ENCODE measurements at regions not wholly inside any gene's neighbourhood (a gene's known extent, or its start where the extent isn't known, plus 50 kb on each side); places are given as distances from the start of the nearest gene placed in this dataset.
A peak's percentile ranks its signal among the peaks of the same experiment; 100 is the strongest.

DNA sequence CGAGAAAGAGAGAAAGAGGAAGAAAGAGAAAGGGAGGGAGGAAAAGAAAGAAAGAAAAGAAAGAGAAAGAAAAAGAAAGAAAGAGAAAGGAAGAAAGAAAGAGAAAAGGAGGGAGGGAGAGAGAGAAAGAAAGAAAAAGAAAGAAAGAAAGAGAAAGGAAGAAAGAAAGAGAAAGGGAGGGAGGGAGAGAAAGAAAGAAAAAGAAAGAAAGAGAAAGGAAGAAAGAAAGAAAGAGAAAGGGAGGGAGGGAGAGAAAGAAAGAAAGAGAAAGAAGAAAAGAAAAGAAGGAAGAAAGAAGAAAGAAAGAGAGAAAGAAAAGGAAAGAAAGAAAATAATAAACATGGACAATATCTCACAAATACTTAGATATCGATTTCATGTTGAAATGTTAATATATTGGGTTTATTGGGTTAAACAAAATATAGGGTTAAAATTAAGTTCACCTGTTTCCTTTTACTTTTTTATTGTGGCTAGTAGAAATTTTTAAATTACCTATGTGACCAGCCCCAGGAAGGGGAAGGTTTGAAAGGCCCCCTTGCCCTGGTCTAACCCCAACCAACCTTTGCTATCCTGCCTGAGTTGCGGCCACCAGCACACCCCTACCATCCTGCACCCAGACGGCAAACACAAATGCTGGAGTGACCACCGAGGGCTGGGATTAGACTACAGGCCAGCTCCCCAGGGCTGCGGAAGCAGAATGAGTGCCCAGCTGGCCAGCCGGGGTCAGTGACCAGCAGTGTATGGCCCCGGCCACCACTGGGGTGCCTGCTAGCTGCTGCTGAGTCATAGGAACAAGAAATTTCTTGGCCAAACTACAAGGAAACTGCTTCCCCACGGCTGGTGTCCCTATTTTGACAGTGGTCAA lies 81.0 kb upstream of the FGF3 start:
- TF ChIP-seq ZNF841 (CRISPR knock-in tag; IDR thresholded peaks at IDR 0.05; ENCODE audit: borderline replicate concordance), result no peak
- no peak for TF ChIP-seq MAF1 (CRISPR knock-in tag; IDR thresholded peaks at IDR 0.05; ENCODE audit: borderline replicate concordance)
- TF ChIP-seq ZNF33B (CRISPR knock-in tag; IDR thresholded peaks at IDR 0.05), result no peak
- TF ChIP-seq ZFP36 (IDR thresholded peaks at IDR 0.05; ENCODE audit: borderline replicate concordance, low read depth, low read length, partially characterized antibody), result no peak
- TF ChIP-seq, protein P1, sequence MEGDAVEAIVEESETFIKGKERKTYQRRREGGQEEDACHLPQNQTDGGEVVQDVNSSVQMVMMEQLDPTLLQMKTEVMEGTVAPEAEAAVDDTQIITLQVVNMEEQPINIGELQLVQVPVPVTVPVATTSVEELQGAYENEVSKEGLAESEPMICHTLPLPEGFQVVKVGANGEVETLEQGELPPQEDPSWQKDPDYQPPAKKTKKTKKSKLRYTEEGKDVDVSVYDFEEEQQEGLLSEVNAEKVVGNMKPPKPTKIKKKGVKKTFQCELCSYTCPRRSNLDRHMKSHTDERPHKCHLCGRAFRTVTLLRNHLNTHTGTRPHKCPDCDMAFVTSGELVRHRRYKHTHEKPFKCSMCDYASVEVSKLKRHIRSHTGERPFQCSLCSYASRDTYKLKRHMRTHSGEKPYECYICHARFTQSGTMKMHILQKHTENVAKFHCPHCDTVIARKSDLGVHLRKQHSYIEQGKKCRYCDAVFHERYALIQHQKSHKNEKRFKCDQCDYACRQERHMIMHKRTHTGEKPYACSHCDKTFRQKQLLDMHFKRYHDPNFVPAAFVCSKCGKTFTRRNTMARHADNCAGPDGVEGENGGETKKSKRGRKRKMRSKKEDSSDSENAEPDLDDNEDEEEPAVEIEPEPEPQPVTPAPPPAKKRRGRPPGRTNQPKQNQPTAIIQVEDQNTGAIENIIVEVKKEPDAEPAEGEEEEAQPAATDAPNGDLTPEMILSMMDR (CRISPR knock-in tag; IDR thresholded peaks at IDR 0.05), result no peak
- TF ChIP-seq POLR2A (IDR thresholded peaks at IDR 0.05; ENCODE audit: insufficient read depth in 1 of 2, low read depth in 2 of 2, low read length in 2 of 2), result no peak
- peak; percentile 85 for TF ChIP-seq RXRA (CRISPR knock-in tag; IDR thresholded peaks at IDR 0.05)
- no peak for TF ChIP-seq ZNF570 (CRISPR knock-in tag; IDR thresholded peaks at IDR 0.05; ENCODE audit: borderline replicate concordance)
- TF ChIP-seq, protein P2, sequence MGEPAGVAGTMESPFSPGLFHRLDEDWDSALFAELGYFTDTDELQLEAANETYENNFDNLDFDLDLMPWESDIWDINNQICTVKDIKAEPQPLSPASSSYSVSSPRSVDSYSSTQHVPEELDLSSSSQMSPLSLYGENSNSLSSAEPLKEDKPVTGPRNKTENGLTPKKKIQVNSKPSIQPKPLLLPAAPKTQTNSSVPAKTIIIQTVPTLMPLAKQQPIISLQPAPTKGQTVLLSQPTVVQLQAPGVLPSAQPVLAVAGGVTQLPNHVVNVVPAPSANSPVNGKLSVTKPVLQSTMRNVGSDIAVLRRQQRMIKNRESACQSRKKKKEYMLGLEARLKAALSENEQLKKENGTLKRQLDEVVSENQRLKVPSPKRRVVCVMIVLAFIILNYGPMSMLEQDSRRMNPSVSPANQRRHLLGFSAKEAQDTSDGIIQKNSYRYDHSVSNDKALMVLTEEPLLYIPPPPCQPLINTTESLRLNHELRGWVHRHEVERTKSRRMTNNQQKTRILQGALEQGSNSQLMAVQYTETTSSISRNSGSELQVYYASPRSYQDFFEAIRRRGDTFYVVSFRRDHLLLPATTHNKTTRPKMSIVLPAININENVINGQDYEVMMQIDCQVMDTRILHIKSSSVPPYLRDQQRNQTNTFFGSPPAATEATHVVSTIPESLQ (CRISPR knock-in tag; conservative IDR thresholded peaks at IDR 0.05), result no peak
- TF ChIP-seq, protein P3, sequence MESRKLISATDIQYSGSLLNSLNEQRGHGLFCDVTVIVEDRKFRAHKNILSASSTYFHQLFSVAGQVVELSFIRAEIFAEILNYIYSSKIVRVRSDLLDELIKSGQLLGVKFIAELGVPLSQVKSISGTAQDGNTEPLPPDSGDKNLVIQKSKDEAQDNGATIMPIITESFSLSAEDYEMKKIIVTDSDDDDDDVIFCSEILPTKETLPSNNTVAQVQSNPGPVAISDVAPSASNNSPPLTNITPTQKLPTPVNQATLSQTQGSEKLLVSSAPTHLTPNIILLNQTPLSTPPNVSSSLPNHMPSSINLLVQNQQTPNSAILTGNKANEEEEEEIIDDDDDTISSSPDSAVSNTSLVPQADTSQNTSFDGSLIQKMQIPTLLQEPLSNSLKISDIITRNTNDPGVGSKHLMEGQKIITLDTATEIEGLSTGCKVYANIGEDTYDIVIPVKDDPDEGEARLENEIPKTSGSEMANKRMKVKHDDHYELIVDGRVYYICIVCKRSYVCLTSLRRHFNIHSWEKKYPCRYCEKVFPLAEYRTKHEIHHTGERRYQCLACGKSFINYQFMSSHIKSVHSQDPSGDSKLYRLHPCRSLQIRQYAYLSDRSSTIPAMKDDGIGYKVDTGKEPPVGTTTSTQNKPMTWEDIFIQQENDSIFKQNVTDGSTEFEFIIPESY (CRISPR knock-in tag; IDR thresholded peaks at IDR 0.05), result no peak
- TF ChIP-seq ZNF430 (CRISPR knock-in tag; IDR thresholded peaks at IDR 0.05), result no peak

All from HepG2 (cell line).